AG20443 (cell line): ENCODE measurements at regions not wholly inside any gene's neighbourhood (a gene's known extent, or its start where the extent isn't known, plus 50 kb on each side); places are given as distances from the start of the nearest gene placed in this dataset.
"Not testable (repeated sequence)": the region's sequence is repeated elsewhere in the genome, so short reads cannot be mapped to it uniquely, and the experiment has no call there.

ENCODE experiments used
- DNase-seq: peaks from one replicate; pipeline ENCODE4 v3.0.0; 2012; ENCODE audit warnings: low spot score, mixed read lengths

DNA sequence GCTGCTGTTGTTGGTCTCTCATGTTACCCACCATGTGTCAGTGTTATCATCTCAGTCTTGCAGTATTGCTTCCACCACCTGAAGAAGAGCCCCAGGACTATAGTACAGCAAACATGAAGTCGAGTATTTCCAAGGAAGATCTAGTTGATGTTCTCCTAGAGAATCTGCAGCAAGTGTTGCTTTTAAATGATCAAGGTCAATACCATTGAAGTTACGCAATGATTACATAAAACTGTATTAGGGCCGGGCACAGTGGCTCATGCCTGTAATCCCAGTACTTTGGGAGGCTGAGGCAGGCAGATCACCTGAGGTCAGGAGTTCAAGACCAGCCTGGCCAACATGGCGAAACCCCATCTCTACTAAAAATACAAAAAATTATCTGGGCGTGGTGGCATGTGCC is 173.9 kb downstream of the TJP1 start:
- DNase-seq = not testable (repeated sequence)

DNA sequence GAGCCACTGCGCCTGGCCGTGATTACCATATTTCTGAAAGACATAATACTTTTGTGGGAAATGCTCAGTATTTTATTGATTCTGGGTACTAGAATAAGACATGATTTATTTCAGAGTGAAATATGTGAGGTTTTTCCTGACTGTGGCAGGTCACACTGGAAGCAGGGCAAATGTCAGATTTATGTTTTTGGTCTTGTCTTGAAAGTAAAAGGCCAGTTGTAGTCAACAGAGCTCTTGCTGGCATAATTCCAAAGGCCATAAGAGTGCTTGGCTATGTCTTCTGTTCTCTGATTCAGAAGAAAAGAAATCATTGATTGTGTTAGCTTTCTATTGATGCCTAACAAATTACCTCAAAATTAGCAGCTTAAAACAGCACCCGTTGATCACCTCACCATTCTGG is 176.4 kb downstream of the TJP1 start:
- no peak for DNase-seq

DNA sequence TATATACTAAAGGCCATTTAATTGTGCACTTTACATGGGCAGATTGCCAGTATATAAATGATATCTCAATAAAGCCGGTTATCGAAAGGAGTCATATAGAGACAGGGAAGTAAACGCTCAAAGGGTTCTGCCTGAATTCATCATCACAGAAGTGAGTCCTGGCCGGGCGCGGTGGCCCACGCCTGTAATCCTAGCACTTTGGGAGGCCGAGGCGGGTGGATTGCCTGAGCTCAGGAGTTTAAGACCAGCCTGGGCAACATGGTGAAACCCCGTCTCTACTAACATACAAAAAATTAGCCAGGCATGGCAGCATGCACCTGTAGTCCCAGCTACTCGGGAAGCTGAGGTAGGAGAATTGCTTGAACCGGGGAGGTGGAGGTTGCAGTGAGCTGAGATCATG is 177.9 kb downstream of the TJP1 start:
- DNase-seq = not testable (repeated sequence)

DNA sequence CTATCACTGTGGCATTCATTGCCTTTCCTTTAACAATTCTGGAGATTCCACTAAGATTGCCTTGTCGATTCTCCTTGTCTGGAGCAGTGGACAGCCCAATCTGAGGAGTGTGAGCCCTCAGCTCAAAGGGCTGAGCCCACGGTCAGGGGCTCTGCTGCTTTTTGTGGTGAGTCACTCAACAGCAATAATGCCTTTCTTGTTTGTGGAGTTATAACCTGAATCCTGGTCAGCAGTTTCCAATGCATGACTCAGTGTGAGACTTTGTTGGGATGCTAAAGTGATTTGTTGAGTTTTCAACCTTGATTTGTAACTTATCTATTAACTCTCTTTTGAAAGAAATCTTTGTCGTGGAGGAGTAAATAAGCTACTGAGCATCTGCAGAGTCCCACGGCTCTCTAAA is 183.5 kb downstream of the TJP1 start:
- no peak for DNase-seq

DNA sequence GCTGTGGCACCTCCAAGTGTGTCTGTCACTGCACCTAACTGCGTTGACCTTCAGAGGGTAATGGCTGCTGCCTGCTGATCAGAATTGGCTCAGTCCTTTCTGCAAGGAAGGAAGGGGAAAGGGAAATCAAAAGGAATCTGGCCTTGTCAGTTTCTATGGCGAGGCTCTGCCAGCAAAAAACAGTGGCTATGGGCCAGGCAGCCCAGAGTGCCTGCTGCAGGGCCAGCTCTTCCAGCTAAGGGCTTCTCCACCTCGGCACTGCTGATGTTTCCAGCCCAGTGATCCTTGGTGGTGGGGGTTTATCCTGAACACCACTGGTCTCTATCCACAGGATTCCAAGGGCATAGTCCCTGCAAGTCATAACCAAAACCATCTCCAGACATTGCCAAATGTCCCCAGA is 184.3 kb downstream of the TJP1 start:
- no peak for DNase-seq

DNA sequence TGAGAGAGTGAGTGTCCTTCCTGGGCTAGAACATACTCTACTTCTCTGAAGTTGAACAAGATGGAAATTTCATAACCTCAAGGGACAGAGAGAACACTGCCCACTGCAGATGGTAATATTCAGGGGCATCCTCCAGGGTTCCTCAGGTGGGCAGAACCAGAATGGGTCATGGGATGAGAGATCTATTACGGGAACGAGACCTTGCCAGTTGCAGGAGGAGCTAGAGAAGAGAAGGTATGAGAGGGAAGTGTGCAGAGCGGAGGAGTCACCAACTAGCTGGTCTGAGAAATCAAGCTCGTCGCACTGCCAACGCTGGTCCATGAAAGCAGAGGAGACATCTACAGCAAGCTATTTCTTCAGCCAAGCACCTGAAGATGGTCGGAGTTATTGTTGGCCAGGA is 184.7 kb downstream of the TJP1 start:
- DNase-seq = no peak

DNA sequence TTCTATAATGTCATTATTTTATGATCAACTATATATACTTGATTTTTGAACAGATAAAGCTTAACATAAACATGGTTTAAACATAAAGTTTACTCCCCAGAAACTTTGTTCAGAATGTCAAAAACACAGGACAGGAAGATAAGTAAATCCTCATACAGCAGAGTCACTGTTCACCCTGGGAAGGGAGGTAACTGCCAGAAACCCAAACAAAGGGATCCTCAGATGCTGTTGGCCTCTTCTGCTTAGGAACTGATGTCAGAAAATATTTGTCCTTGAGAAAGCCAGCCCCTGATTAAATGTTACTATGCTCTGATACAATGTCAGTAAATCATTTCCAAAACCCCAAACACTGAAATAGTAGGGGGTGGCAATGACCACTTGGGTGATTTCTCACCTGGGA is 185.3 kb downstream of the TJP1 start:
- no peak for DNase-seq

DNA sequence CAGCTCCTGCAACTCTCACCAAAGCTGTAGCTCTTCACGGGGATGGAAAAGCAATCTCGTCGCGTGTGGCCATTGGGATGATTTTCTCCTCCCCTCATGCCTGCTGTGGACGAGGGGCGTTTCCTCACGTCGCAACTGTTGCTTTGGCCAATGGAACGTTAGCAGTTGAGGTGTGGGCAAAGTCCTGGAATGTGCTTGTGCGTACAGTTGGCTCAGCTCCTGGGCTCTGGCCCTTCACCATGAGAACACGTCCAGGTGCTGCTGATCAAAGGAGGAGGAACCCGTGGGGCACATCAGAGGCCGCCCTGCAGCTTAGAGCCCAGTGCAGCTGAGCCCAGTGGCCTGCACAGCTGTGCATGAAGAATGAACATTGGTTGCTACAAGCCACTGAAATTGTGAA is 186.1 kb downstream of the TJP1 start:
- no peak for DNase-seq

DNA sequence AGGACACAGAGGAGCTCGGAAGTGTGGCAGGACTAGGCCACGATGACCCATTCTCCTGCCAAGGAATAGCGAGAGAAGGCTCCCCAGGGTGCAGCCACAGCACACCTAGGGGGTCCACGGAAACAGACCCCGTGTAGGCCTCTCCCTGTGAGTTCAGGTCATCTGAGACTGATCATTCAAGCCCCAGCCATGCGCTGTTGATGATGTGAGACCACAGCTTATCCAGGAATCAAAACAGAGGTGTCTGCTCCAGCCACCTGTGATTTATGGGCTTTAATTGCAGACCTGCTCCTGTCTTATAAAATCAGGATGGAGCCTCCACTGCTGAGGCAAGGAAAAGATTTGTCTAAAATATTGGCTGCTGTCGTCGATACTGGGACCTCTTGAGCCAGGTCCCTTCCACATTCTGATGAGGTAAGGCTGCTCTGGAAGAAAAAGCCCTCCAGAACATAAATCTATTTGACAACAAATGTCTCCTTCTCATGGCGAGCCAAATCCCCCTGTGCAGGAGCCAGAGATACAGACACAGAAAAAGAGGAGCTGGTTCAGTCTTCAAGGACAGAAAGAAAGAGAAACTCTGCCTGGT is 186.7 kb downstream of the TJP1 start:
- DNase-seq = no peak

DNA sequence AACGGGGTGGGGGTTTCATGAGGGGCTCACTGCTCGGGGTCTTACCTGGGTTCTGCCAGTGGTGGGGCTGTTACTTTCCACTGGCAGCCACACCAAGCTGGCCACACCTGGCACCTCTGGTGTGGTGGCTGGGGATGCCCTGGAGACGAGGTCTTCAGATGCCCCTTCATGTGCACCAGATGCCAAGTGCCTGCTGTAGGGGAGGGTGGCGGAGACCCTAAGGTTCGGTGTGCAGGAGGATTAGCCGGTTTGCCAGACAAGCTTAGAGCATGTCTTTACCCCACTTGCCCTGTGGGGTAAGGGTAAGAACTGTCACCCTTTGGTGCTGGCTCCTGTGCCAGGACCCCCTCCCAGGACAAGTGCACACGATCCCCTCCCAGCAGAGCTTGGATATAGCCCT is 188.3 kb downstream of the TJP1 start:
- DNase-seq = no peak

DNA sequence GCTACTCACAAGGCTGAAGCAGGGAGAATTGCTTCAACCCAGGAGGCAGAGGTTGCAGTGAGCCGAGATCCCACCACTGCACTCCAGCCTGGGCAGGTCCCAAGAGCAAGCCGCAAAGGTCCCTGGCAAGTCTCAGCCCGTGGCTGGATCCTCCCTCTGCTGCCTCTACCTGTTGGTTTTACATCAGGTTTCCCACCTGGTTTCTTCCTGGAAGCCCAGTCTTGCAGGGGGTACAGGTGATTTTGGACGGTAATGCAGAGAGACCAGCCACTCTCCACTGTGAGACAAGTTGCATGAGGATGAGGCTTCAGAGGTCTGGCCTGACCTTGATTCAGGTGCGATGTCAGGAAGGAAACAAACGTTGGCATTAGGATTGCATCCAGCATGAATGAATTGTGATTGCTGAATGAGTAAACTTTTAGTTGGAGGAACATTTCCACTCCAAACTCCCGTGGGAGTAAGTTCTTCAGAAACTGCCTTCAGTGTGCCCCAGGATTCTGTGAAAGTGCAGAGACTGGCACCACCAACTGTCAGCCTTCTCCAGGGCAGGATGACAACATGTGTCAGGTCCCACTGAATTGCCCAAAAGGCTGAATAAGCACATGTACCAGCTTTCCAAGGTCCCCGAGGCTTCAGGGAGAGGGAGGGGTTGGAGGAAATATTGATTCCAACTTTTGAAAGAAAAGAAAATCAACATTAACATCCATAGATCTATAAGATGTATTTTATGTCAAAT is 189.4 kb downstream of the TJP1 start:
- no peak for DNase-seq

DNA sequence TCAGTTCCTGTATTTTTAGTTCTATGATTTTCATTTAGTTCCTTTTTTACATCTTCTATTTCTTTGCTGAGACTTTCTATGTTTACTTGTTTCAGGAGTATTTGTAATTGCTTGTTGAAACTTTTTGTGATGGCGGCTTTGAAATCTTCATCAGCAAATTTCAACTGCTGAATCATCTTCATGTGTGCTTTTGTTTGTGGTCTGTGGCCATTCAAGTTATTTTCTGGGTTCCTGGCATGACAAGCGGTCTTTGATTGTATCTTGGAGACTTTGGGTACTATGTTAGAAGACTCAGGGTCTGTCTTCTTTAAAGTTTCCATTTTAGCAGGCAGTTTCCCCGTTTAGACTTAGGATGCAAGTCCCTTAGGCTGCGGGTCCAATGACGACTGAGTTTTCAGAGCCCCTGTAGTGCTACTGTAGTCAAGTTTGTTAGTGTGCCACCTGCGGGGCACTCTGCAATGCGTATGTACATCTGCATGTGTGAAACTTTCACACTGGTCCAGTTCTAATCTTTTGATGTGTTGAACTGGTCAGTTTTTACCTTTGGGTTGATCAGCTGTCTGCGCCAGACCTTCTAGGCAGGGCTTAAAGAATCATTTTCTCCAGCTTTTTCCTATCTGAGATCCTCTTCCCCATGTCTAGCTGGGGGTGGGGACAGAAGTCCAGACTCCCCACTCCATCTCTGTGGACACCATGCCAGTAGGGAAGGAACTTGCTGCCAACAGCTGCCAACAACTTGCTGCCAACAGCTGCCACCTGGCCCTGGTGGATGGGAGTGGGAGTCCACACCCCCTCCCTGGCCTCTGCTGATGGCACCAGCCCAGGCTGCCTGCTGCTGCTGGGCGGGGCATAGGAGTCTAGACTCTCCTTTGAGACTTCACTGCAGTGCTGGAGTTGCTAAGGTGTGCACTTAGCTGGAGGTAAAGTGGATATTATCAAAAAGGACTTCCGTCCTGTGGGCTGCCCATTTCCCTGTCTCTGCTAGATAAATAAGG is 190.9 kb downstream of the TJP1 start:
- no peak for DNase-seq

DNA sequence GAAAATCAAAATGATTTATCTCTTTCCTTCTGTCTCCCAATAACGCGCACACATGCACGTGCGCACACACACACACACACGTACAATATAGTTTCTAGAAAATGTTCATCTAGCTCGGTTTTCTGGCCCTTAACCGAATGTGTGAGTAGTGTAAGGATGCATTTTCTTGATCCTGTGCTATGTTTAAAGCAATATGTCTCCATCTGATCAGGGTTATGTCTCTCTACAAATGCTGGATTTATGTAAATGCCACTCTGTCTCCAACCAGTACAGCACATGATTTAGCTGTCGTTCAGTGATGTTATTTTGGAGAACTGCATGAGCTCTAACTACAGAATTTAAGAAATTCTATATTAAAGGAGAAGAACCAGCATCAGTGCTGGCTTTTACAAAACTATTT is 198.0 kb downstream of the TJP1 start:
- no peak for DNase-seq

DNA sequence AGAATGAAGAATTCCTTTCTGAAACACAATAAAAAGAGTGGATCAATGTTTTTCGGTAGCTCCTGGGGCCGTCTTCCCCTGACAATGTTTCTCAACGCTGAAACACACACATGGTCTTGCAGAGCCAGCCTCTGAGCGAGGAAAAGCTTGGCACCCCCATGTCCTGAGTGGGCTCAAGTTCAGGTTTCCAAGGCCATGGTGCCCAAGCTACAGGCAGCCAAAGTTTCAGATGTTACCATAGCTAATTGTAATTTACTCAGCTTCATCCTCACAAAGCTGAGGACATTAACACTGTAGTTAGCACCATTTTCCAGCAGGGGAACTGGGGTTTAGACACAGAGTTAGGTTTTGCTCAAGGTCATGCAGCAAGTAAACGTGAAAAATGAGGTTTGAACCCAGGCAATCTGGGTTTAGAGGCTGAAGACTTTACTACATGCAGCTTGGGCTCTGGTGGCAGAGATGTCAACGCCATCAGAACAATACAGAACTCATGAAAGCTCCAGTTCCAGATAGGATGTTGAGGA is 199.1 kb downstream of the TJP1 start:
- DNase-seq = no peak

DNA sequence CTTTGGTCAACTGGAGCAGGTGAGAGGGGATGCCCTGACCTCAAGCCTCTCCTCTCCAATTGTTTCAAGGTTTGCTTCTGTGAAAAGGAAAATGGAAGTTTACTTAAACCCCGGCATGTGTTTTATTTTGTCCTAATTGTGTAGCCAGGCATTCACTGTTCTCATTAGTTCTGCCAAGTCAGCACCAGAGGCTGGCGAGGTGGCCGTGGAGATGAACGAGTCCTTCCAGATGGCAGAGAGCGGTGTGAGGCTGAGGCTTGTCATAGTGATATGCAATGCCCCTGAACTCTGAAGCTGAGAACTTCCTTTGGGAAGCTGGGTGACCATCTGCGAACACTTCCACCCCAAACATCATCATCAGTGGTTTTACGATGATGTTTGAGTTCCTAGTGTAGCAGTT is 199.6 kb downstream of the TJP1 start:
- DNase-seq = no peak

DNA sequence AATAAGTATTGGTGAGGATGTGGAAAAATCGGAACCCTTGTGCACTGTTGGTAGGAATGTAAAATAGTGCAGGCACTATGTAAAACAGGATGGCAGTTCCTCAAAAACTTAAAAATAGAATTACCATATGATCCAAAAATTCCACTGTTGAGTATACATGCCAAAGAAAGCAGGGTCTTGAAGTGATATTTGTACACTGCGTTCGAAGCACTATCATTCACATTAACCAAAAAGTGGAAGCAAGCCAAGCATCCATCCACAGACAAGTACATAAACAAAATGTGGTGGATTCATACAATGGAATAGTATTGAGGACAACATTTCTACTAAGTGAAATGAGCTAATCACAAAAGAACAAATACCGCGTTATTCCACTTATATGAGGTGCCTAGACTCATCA is 200.7 kb downstream of the TJP1 start:
- DNase-seq = no peak

DNA sequence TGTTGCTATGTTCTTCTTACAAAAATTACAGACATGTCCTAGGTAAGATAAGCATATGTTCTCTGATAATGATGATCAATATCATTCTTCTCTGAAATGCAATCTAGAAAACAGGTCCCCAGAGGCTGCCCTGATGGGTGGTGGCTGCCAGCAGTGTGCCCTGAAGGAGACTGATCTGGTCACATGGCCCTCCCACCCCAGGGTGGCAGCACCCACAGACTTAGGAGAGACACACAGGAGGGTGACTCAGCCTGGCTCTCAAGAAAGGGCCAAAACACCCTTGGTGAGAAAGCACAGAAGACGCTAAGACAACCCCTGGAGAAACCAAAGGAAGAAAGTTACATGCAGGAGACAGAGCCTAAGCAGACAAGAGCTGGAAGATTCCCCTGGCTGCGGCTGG is 203.7 kb downstream of the TJP1 start:
- DNase-seq = no peak

DNA sequence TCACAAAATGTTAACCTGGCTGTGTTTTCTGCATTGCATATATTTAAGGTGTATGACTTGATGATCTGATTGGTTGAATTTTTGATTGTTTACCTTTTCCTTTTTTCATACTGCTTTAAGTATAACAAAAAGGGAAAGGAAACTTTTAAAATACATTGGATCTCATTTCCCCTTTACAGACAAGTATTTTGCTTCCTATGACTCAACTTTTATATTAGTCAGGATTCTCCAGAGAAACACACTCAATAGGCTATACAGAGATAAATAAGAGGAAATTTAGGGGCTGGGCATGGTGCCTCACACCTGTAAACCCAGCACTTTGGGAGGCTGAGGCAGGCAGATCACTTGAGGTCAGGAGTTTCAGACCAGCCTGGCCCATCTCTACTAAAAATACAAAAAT is 205.8 kb downstream of the TJP1 start:
- DNase-seq = no peak

DNA sequence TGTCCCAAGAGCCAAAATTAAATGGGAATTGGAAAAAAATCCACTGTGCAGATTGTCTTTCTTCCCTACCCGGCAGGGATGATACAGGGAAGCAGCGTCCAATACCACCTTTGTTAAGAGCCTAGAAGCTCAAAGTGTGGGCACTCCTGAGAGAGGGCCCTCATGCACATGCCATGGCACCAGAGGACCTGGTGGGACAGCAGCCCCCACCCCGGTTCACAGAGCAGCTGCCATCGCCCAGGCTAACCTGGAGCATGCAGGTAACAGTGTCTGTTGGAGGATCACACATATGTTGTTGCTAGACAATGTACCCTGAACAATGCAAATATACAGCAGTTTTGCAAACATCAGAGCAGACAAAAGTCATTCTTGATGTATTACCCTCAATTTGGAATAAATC is 206.5 kb downstream of the TJP1 start:
- no peak for DNase-seq

DNA sequence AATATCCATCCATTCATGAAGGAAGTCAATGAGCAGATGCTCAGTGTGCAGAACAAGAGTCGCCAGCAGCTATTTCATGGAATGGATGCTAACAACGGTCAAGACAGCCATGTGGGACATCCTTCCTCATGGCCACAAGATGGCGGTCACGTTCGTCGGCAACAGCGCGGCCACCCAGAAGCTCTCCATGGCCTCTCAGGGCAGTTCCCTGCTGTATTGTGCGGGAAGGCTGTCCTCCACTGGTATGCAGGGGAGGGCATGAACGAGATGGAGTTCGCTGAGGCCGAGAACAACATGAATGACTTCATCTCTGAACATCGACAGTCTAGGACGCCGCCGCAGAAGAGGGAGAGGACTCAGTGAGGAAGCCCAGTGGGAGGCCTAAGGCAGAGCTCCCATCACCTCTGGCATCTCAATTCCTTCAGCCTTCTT is 208.3 kb downstream of the TJP1 start:
- DNase-seq = no peak

DNA sequence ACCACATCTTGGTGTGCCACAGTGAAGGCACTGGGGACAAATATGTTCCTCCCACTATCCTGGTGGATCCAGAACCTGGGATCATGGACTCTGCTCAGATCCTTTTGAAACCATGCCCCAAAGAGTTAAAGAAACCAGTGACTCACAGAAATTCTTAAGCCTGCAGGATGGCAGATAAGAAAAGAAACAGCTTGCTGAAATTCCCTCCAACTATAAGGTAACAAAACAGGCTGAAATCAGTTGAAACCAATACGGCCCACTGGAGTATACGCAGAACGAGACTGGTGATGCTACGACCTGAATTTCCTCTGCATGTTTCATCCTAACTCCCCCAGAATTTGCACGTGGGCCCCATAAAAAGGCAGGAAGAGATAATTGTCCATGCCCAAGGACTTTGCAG is 209.6 kb downstream of the TJP1 start:
- no peak for DNase-seq

DNA sequence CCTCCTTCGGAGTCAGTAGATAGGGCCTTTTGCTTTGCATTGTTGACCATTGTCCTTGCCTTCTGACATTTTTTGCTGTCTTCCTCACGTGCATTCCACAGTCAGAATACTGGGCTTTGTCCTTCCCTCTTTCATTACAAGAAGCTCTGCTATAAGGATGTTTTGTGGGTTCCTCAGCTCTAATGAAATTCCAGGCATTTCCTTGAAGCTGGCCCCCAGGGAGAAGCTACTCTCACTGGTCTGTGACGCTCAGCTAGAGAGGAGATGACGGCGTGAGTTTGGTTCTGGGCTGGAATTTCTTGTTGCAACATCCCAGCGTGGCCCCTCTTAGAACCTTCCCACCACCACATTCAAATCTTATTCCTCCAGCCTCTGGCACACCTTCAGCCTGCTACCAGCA is 210.2 kb downstream of the TJP1 start:
- DNase-seq = peak; percentile 88

DNA sequence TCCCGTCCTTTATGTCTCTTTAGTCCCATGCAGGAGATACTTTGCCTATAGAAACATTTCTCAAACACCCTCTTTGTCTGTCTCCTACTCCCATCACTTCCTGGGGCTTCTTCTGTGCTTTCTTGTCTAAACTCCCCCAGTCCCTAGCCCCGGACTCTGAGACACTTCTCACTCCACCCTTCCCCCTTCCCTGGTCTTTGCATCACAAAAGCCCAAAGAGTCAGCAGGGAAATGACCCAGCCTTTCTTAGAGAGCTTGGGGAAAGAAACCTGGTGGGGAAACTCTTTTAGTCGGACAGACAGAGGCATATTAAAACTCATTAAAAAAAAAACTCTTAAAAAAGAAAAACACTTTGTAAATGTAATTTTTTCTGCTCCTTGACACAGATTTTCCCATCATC is 211.2 kb downstream of the TJP1 start:
- DNase-seq = no peak
